ENCODE measurements at regions not wholly inside any gene's neighbourhood (a gene's known extent, or its start where the extent isn't known, plus 50 kb on each side); places are given as distances from the start of the nearest gene placed in this dataset.

GRCh38 chr17:33889766-33890165 lies 365.3 kb upstream of the CCL2 start:
- no peak for TF ChIP-seq CTCF (IDR thresholded peaks at IDR 0.05; ENCODE audit: low read length)
- TF ChIP-seq EZH2 (IDR thresholded peaks at IDR 0.05; ENCODE audit: borderline replicate concordance, low read length), result no peak
